ENCODE measurements at regions not wholly inside any gene's neighbourhood (a gene's known extent, or its start where the extent isn't known, plus 50 kb on each side); places are given as distances from the start of the nearest gene placed in this dataset.
"Not testable (repeated sequence)": the region's sequence is repeated elsewhere in the genome, so short reads cannot be mapped to it uniquely, and the experiment has no call there.

- DNase-seq (ENCODE audit: low read depth in 3 of 3): no peak
These were observed 259.9 kb downstream of the CTH start for GRCh38 chr1:70671006-70671405.

DNA sequence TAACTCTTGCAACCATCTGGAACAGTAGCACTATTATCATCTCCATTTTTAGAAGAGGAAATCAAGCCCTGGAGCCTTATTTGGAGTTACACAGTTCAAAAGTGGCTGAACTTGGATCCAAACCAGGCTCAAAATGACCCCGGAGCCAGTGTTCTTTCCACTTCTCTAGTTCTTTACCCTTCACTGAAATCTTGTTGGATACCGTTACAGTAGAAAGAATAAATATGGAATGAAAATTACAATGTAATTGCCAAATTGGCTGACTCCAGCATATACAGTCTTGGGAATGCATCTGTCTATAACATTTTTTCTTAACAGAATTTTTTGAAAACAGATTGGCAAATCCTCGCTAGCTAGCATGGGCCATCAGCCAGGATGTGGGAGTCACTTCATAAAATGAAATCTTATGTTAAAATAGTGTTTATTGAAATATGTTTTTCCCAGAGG lies 261.4 kb downstream of the CTH start:
- DNase-seq (ENCODE audit: low read depth in 3 of 3): no peak

DNA sequence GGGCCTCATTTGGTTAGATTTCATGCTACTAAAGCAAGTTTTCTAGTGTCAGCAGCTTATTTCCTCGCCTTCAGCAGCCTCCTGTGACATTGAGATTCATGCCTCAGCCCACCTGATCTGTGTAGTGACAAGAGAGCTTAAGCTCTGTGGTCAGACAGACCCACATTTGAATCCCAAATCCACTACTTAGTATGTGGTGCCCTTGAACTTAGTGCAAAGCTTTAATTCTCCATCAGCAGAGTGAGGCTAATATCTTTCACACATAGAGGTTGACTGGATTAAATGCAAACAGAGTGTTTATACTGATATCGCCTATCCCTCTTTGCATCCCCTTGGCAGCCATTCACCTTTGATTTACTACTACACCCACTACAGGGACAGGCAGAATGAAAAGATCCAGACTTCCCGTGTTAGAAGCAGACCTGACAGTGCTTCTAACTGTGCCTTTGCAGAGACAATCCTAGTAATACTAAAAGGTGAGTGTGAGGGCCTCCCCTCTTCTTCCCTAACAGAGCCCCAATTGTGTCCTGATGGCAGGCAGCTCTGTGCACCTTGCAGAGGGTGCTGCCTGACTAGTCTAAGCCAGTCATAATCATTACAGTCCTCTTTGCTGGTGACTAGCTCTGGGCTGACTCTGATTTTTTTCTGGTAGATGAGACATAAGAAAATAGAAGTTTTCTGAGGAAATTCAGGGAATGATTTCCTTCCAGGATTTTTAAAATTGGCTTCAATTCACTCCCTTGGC lies 264.0 kb downstream of the CTH start:
- DNase-seq (ENCODE audit: low read depth in 3 of 3): no peak

GRCh38 chr1:70675737-70676156 lies 264.7 kb downstream of the CTH start:
- no peak for DNase-seq (ENCODE audit: low read depth in 3 of 3)

- DNase-seq (ENCODE audit: low read depth in 3 of 3): peak in 1 of 3 experiments; percentile 22
These were observed 274.5 kb downstream of the CTH start for GRCh38 chr1:70685300-70686286.

DNA sequence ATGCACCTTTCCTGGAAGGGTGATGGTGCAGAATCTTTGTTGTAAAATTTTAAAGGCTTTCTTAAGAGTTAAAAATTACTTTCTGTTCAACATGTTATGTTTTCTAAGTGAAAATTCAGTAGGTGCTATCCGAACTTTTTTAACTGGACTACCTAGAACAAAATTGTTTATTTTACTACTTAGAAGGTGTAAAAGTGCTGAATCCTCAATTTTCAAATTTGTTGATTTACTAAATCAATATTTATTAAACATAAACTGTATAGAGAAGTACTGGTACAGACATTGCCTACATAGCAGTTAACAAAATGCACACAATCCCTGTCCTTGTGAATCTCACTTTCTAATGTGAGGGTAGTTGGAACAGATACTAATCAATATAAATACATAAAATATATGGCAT lies 277.5 kb downstream of the CTH start:
- no peak for DNase-seq (ENCODE audit: low read depth in 3 of 3)

DNA sequence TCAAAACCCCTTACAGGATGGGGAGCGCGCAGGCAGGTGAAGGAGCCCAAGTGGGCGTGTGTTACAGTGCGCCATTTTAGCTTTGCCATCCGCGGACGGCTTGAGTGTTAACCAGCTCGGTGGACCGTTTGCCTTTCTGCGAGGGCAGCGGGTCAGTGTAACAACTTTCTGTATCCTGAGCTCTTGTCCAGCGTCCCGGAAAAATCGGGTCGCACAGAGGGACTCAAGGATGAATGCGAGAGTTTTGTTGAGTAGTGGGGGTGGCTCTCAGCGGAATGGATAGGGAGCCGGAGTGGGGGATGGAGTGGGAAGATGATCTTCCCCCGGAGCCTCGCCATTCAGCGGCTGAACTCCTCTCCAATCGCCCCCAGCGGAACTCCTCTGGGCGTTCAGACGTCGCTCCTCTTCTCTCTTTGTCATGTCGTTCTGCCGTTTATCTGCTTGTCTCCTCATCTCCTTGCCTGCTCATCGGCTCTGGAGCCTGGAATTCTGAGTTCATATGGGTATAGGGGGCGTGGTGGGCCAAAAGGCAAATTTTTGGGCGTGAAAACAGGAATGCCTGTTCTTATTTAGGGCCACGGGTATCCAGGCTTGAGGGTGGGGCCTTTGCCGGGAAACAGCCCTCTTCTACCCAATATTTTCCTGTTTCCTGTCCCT lies 295.4 kb downstream of the CTH start:
- DNase-seq (ENCODE audit: low read depth in 3 of 3): no peak

- DNase-seq (ENCODE audit: low read depth in 3 of 3): no peak
These were observed 296.1 kb downstream of the CTH start for GRCh38 chr1:70707214-70707613.

GRCh38 chr1:70714149-70714548 lies 303.1 kb downstream of the CTH start:
- DNase-seq (ENCODE audit: low read depth in 3 of 3): no peak

DNA sequence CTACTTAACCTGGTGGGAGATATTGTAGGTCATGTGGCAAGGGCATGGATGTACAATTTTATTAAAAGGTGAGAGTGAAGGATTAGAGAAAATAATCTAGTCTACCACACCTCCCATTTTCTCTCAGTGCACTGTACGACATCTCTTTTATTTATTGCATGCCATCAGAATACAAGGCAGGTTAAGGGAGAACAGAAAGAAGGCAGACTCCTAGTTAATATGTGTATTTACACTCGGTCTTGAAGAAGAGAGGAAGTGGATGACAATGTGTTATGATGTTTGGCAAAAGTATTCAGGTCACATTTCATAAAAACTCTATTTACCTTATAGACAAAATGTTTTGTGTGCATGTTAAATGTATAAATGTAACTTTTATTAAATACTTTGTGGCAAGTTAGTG lies 306.1 kb downstream of the CTH start:
- no peak for DNase-seq (ENCODE audit: low read depth in 3 of 3)

GRCh38 chr1:70717656-70718055 lies 306.6 kb downstream of the CTH start:
- DNase-seq (ENCODE audit: low read depth in 3 of 3): no peak

GRCh38 chr1:70718086-70718630 lies 307.1 kb downstream of the CTH start:
- DNase-seq (ENCODE audit: low read depth in 3 of 3): no peak

GRCh38 chr1:70719154-70719553 lies 308.1 kb downstream of the CTH start:
- no peak for DNase-seq (ENCODE audit: low read depth in 3 of 3)

GRCh38 chr1:70720109-70720508 lies 309.0 kb downstream of the CTH start:
- no peak for DNase-seq (ENCODE audit: low read depth in 3 of 3)

GRCh38 chr1:70720521-70720920 lies 309.5 kb downstream of the CTH start:
- DNase-seq (ENCODE audit: low read depth in 3 of 3): no peak

DNA sequence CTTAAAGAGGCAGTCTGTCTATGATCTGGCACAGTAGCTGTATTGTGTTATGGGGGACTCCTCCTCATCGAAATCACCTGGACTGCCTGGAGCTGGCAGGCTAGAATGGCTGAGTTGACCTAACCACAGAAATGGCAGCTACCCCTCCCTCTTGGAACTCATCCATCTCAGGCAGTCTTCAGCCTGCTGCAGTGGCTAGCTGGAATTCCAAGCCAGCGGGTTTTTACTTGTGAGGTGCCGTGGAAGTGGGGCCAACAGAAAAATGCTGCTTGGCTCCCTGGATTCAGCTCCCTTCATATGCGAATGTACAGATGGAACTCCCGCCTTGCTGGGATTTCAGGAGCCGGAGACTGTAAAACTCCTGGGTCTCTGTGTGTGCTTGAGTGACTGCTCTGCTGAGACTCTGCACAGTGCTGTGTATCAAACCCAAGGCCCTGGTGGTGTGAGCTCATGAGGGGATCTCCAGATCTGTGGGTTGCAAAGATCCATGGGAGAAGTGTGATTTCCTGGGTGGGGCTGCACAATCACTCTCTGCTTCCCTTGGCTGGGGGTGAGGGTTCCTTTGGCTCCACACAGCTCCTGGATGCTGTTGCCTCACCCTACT lies 316.9 kb downstream of the CTH start:
- DNase-seq (ENCODE audit: low read depth in 3 of 3): no peak

- DNase-seq (ENCODE audit: low read depth in 3 of 3): not testable (repeated sequence)
These were observed 311.1 kb downstream of the PTGER3 start for GRCh38 chr1:70736518-70736917.

DNA sequence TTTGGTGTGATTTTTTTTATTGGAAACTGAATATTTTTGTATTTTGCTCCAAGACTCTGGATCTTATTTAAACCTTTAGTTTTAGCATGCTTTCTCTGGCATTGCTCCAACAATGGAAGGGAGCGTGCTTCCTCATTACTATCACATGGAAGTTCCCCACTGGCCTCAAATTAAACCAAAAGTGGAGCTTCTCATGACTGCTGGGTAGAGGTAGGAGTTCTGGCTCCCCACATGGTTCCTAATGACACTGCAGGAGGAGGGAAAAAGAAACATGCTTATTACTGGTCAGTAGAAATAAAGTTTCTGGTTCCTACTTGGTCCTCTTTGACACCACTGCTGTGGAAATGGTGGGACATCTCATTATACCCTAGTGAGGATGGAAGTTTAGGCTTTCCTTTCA lies 310.5 kb downstream of the PTGER3 start:
- DNase-seq (ENCODE audit: low read depth in 3 of 3): no peak

- no peak for DNase-seq (ENCODE audit: low read depth in 3 of 3)
These were observed 309.0 kb downstream of the PTGER3 start for GRCh38 chr1:70738624-70739023.

GRCh38 chr1:70745199-70745598 lies 302.4 kb downstream of the PTGER3 start:
- no peak for DNase-seq (ENCODE audit: low read depth in 3 of 3)

GRCh38 chr1:70746062-70746461 lies 301.6 kb downstream of the PTGER3 start:
- DNase-seq (ENCODE audit: low read depth in 3 of 3): not testable (repeated sequence)

Data from stimulated activated CD4-positive, alpha-beta T cell treated with anti-CD3 and anti-CD28 coated beads, TNF-alpha, amount 100 ng/mL, for 24 hours (primary cell).